Stimulated activated CD4-positive, alpha-beta T cell treated with anti-CD3 and anti-CD28 coated beads, Interleukin-4, amount 100 ng/mL, for 24 hours (primary cell): ENCODE measurements at regions not wholly inside any gene's neighbourhood (a gene's known extent, or its start where the extent isn't known, plus 50 kb on each side); places are given as distances from the start of the nearest gene placed in this dataset.
"Not testable (repeated sequence)": the region's sequence is repeated elsewhere in the genome, so short reads cannot be mapped to it uniquely, and the experiment has no call there.

ENCODE experiments used
- DNase-seq: peaks from one replicate; pipeline ENCODE4 v3.0.0-alpha.2; 2020

GRCh38 chrX:940691-941090, 271.8 kb downstream of the CRLF2 start:
- DNase-seq: no peak

GRCh38 chrX:936979-937769, 275.3 kb downstream of the CRLF2 start:
- no peak for DNase-seq

- no peak for DNase-seq
Measured at GRCh38 chrX:933611-934010, 278.8 kb downstream of the CRLF2 start.

- DNase-seq: no peak
Measured at GRCh38 chrX:928606-929005, 283.8 kb downstream of the CRLF2 start.

- no peak for DNase-seq
Measured at GRCh38 chrX:926991-927390, 285.5 kb downstream of the CRLF2 start.

GRCh38 chrX:926070-926469, 286.4 kb downstream of the CRLF2 start:
- no peak for DNase-seq

- DNase-seq: no peak
Measured at GRCh38 chrX:925652-926061, 286.8 kb downstream of the CRLF2 start.

GRCh38 chrX:925094-925493, 287.4 kb downstream of the CRLF2 start:
- DNase-seq: no peak

GRCh38 chrX:924017-924416, 288.4 kb downstream of the CRLF2 start:
- DNase-seq: no peak

GRCh38 chrX:920234-920799, 289.7 kb downstream of the SHOX start:
- DNase-seq: no peak

- DNase-seq: no peak
Measured at GRCh38 chrX:916230-916599, 285.6 kb downstream of the SHOX start.

GRCh38 chrX:915427-916229, 285.0 kb downstream of the SHOX start:
- DNase-seq: peak; percentile 7

GRCh38 chrX:914206-914605, 283.6 kb downstream of the SHOX start:
- no peak for DNase-seq

GRCh38 chrX:912677-913076, 282.1 kb downstream of the SHOX start:
- no peak for DNase-seq

- not testable (repeated sequence) for DNase-seq
Measured at GRCh38 chrX:909068-909467, 278.5 kb downstream of the SHOX start.

GRCh38 chrX:906586-906985, 276.0 kb downstream of the SHOX start:
- DNase-seq: no peak

- no peak for DNase-seq
Measured at GRCh38 chrX:905848-906566, 275.4 kb downstream of the SHOX start.

GRCh38 chrX:903116-903515, 272.5 kb downstream of the SHOX start:
- DNase-seq: no peak

- DNase-seq: no peak
Measured at GRCh38 chrX:896256-896655, 265.7 kb downstream of the SHOX start.

GRCh38 chrX:889966-890651, 259.5 kb downstream of the SHOX start:
- no peak for DNase-seq

GRCh38 chrX:887724-888123, 257.1 kb downstream of the SHOX start:
- not testable (repeated sequence) for DNase-seq

- DNase-seq: no peak
Measured at GRCh38 chrX:883588-883987, 253.0 kb downstream of the SHOX start.
